HFFc6 (cell line): ENCODE measurements at regions not wholly inside any gene's neighbourhood (a gene's known extent, or its start where the extent isn't known, plus 50 kb on each side); places are given as distances from the start of the nearest gene placed in this dataset.

Experiments
- DNase-seq: peaks from one replicate; pipeline ENCODE4 v3.0.0-alpha.2; 2018
- H3K27ac Mint-ChIP-seq: 2 replicates; pipeline ENCODE4 v1.8.0; 2020; ENCODE audit warnings: mild to moderate bottlenecking, mixed read lengths
- H3K27me3 Mint-ChIP-seq: 2 replicates; pipeline ENCODE4 v1.8.0; 2021; ENCODE audit warnings: mild to moderate bottlenecking, moderate library complexity, mixed read lengths; ENCODE audit not compliant: insufficient read depth
- H3K36me3 Mint-ChIP-seq: 2 replicates; pipeline ENCODE4 v1.8.0; 2021; ENCODE audit warnings: low read depth, mixed read lengths
- H3K4me1 Mint-ChIP-seq: 2 replicates; pipeline ENCODE4 v1.8.0; 2020; ENCODE audit warnings: low read depth, mixed read lengths
- H3K4me3 Mint-ChIP-seq: 2 replicates; pipeline ENCODE4 v1.8.0; 2020; ENCODE audit warnings: mild to moderate bottlenecking, moderate library complexity, mixed read lengths
- H3K9me3 Mint-ChIP-seq: 2 replicates; pipeline ENCODE4 v1.8.0; 2020; ENCODE audit warnings: mild to moderate bottlenecking, mixed read lengths
- CTCF ChIP-seq: fragments of 200-600 bp; sonication (generic); IDR thresholded peaks from 2 replicates; pipeline ENCODE4 v1.5.0; 2021; ENCODE audit warnings: antibody characterized with exemption, mild to moderate bottlenecking

GRCh38 chr9:28443461-28443860, 870.2 kb upstream of the C9orf72 start:
- no peak for DNase-seq
- Mint-ChIP-seq H3K27ac (no peak overlapping the region), H3K36me3 (no peaks in the 10 kb centered on the region), H3K4me3 (no peak overlapping the region), H3K4me1 (no peaks in the 10 kb centered on the region), H3K9me3 (peaks cover 27% of the 10 kb centered on the region), H3K27me3 (no peaks in the 10 kb centered on the region)
- TF ChIP-seq CTCF, result no peak

GRCh38 chr9:28444637-28445036, 871.4 kb upstream of the C9orf72 start:
- TF ChIP-seq CTCF, result no peak
- Mint-ChIP-seq H3K4me3 (no peak overlapping the region), H3K36me3 (no peaks in the 10 kb centered on the region), H3K4me1 (no peaks in the 10 kb centered on the region), H3K27me3 (no peaks in the 10 kb centered on the region), H3K27ac (no peak overlapping the region), H3K9me3 (peaks cover 31% of the 10 kb centered on the region)
- no peak for DNase-seq

GRCh38 chr9:28445211-28445610, 871.9 kb upstream of the C9orf72 start:
- Mint-ChIP-seq H3K36me3 (no peaks in the 10 kb centered on the region), H3K27me3 (no peaks in the 10 kb centered on the region), H3K27ac (no peak overlapping the region), H3K4me1 (no peaks in the 10 kb centered on the region), H3K9me3 (peaks cover 31% of the 10 kb centered on the region), H3K4me3 (no peak overlapping the region)
- no peak for TF ChIP-seq CTCF
- no peak for DNase-seq

DNA sequence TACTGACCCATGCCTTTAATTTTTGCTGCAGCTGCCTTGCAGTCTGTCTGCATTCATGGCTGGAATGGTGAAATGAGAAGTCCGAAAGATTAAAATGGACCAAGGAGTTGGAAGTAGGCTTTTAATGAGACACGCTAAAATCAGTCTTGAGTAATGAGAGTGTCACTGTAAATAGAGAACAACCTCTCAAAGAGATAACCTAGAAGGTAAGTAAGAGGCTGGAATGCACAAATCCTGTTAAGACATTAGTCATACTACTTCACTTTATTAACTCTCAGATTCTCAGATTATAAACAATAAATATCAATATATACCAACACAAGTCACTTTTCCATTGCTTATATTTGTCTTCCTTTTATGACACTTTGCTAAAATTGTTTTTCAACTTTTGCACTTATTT, 880.6 kb upstream of the C9orf72 start:
- Mint-ChIP-seq H3K9me3 (peaks cover 23% of the 10 kb centered on the region), H3K27me3 (no peaks in the 10 kb centered on the region), H3K4me3 (no peak overlapping the region), H3K36me3 (no peaks in the 10 kb centered on the region), H3K27ac (no peak overlapping the region), H3K4me1 (no peaks in the 10 kb centered on the region)
- DNase-seq, result no peak
- no peak for TF ChIP-seq CTCF

GRCh38 chr9:28456861-28457260, 883.6 kb upstream of the C9orf72 start:
- Mint-ChIP-seq H3K36me3 (no peaks in the 10 kb centered on the region), H3K4me1 (no peaks in the 10 kb centered on the region), H3K9me3 (peaks cover 28% of the 10 kb centered on the region), H3K27me3 (no peaks in the 10 kb centered on the region), H3K4me3 (no peak overlapping the region), H3K27ac (no peak overlapping the region)
- DNase-seq, result no peak
- no peak for TF ChIP-seq CTCF
